ENCODE measurements at regions not wholly inside any gene's neighbourhood (a gene's known extent, or its start where the extent isn't known, plus 50 kb on each side); places are given as distances from the start of the nearest gene placed in this dataset.

GRCh38 chr3:163672954-163673353, 1405.3 kb downstream of the SI start:
- DNase-seq (ENCODE audit: low read depth) = no peak

- DNase-seq (ENCODE audit: low read depth) = no peak
Observed at GRCh38 chr3:163671201-163671600, 1407.1 kb downstream of the SI start.

- no peak for DNase-seq (ENCODE audit: low read depth)
Observed at GRCh38 chr3:163664466-163664865, 1413.8 kb downstream of the SI start.

- no peak for DNase-seq (ENCODE audit: low read depth)
Observed at GRCh38 chr3:163657088-163657487, 1421.2 kb downstream of the SI start.

GRCh38 chr3:163655021-163655420, 1423.3 kb downstream of the SI start:
- DNase-seq (ENCODE audit: low read depth) = no peak

GRCh38 chr3:163644172-163644571, 1434.1 kb downstream of the SI start:
- DNase-seq (ENCODE audit: low read depth) = no peak

GRCh38 chr3:163632722-163633121, 1445.6 kb downstream of the SI start:
- DNase-seq (ENCODE audit: low read depth) = no peak

GRCh38 chr3:163626753-163627152, 1451.5 kb downstream of the SI start:
- DNase-seq (ENCODE audit: low read depth) = no peak

- DNase-seq (ENCODE audit: low read depth) = no peak
Observed at GRCh38 chr3:163622384-163622783, 1455.9 kb downstream of the SI start.

- no peak for DNase-seq (ENCODE audit: low read depth)
Observed at GRCh38 chr3:163614886-163615285, 1463.4 kb downstream of the SI start.

- no peak for DNase-seq (ENCODE audit: low read depth)
Observed at GRCh38 chr3:163605915-163606314, 1472.4 kb downstream of the SI start.

- no peak for DNase-seq (ENCODE audit: low read depth)
Observed at GRCh38 chr3:163601426-163601825, 1476.9 kb downstream of the SI start.

- DNase-seq (ENCODE audit: low read depth) = no peak
Observed at GRCh38 chr3:163587342-163587741, 1491.0 kb downstream of the SI start.

- no peak for DNase-seq (ENCODE audit: low read depth)
Observed at GRCh38 chr3:163582967-163583366, 1495.3 kb downstream of the SI start.

GRCh38 chr3:163577271-163577670, 1501.0 kb downstream of the SI start:
- DNase-seq (ENCODE audit: low read depth) = no peak

GRCh38 chr3:163576314-163576713, 1502.0 kb downstream of the SI start:
- no peak for DNase-seq (ENCODE audit: low read depth)

- DNase-seq (ENCODE audit: low read depth) = no peak
Observed at GRCh38 chr3:163573324-163573723, 1505.0 kb downstream of the SI start.

- no peak for DNase-seq (ENCODE audit: low read depth)
Observed at GRCh38 chr3:163572856-163573255, 1505.4 kb downstream of the SI start.

- no peak for DNase-seq (ENCODE audit: low read depth)
Observed at GRCh38 chr3:163563485-163563884, 1514.8 kb downstream of the SI start.

- DNase-seq (ENCODE audit: low read depth) = no peak
Observed at GRCh38 chr3:163562625-163563024, 1515.7 kb downstream of the SI start.

- no peak for DNase-seq (ENCODE audit: low read depth)
Observed at GRCh38 chr3:163561151-163561550, 1517.1 kb downstream of the SI start.

GRCh38 chr3:163560459-163560858, 1517.8 kb downstream of the SI start:
- no peak for DNase-seq (ENCODE audit: low read depth)

GRCh38 chr3:163556813-163557523, 1521.3 kb downstream of the SI start:
- DNase-seq (ENCODE audit: low read depth) = no peak

GRCh38 chr3:163555918-163556317, 1522.4 kb downstream of the SI start:
- DNase-seq (ENCODE audit: low read depth) = no peak

- DNase-seq (ENCODE audit: low read depth) = no peak
Observed at GRCh38 chr3:163552659-163552966, 1525.7 kb downstream of the SI start.
